Neural cell (in vitro differentiated cells): ENCODE measurements at regions not wholly inside any gene's neighbourhood (a gene's known extent, or its start where the extent isn't known, plus 50 kb on each side); places are given as distances from the start of the nearest gene placed in this dataset.

Source experiments
- H2AFZ ChIP-seq: fragments of 200-600, 300-800 bp; sonication (generic), shearing (Covaris generic); 2 replicates; pipeline ENCODE4 v1.6.0; 2014; ENCODE audit warnings: low read depth, mild to moderate bottlenecking, antibody characterized with exemption, low read length, moderate library complexity
- H3F3A ChIP-seq: fragments of 200-600 bp; shearing (Covaris generic); 2 replicates; pipeline ENCODE4 v1.6.1; 2016; ENCODE audit warnings: mild to moderate bottlenecking, moderate library complexity, mixed read lengths, antibody characterized with exemption, low read length; ENCODE audit not compliant: insufficient read depth, poor library complexity, severe bottlenecking
- H3K27ac ChIP-seq: fragments of 200-600, 300-800 bp; sonication (generic), shearing (Covaris generic); 2 replicates; pipeline ENCODE4 v1.5.1; 2014; ENCODE audit warnings: mild to moderate bottlenecking, low read length, moderate library complexity
- H3K27me3 ChIP-seq: fragments of 300-800, 200-600 bp; sonication (generic), shearing (Covaris generic); 2 replicates; pipeline ENCODE4 v1.6.0; 2014; ENCODE audit warnings: mild to moderate bottlenecking, low read depth, low read length, moderate library complexity; ENCODE audit not compliant: insufficient read depth
- H3K36me3 ChIP-seq: fragments of 300-800, 200-600 bp; sonication (generic), shearing (Covaris generic); 2 replicates; pipeline ENCODE4 v1.5.1; 2014; ENCODE audit warnings: mild to moderate bottlenecking, antibody characterized with exemption, low read length, moderate library complexity; ENCODE audit not compliant: insufficient read depth
- H3K4me2 ChIP-seq: fragments of 300-800, 200-600 bp; sonication (generic), shearing (Covaris generic); 2 replicates; pipeline ENCODE4 v1.6.0; 2014; ENCODE audit warnings: mild to moderate bottlenecking, low read length
- H3K4me3 ChIP-seq: fragments of 300-800, 200-600 bp; sonication (generic), shearing (Covaris generic); 2 replicates; pipeline ENCODE4 v1.5.1; 2014; ENCODE audit warnings: mild to moderate bottlenecking, low read length, moderate library complexity
- H3K79me2 ChIP-seq: fragments of 200-600 bp; shearing (Covaris generic); replicated peaks from 2 replicates; pipeline ENCODE4 v1.6.0; 2014; ENCODE audit warnings: mild to moderate bottlenecking, low read length, moderate library complexity; ENCODE audit not compliant: insufficient read depth
- H3K9ac ChIP-seq: fragments of 300-800, 200-600 bp; sonication (generic), shearing (Covaris generic); 2 replicates; pipeline ENCODE4 v1.6.1; 2016; ENCODE audit warnings: mild to moderate bottlenecking, low read length, mixed read lengths
- H3K9me2 ChIP-seq: fragments of 200-600 bp; shearing (Covaris generic); 2 replicates; pipeline ENCODE4 v1.6.1; 2016; ENCODE audit warnings: mild to moderate bottlenecking, low read length, mixed read lengths; ENCODE audit not compliant: insufficient read depth
- H3K9me3 ChIP-seq: fragments of 200-600, 300-800 bp; sonication (generic), shearing (Covaris generic); 2 replicates; pipeline ENCODE4 v1.6.1; 2016; ENCODE audit warnings: mild to moderate bottlenecking, mixed run types, low read length, moderate library complexity, mixed read lengths
- H4K20me1 ChIP-seq: fragments of 200-600 bp; shearing (Covaris generic); 2 replicates; pipeline ENCODE4 v1.6.1; 2016; ENCODE audit warnings: mild to moderate bottlenecking, mixed run types; ENCODE audit not compliant: insufficient read depth
- EP300 ChIP-seq: fragments of 450-650 bp; conservative IDR thresholded peaks from 2 replicates; pipeline ENCODE4 v1.6.1; 2014; ENCODE audit warnings: antibody characterized with exemption, mild to moderate bottlenecking, moderate library complexity; ENCODE audit not compliant: poor library complexity, severe bottlenecking
- EZH2 ChIP-seq: fragments of 200-600, 300-800 bp; shearing (Covaris generic), sonication (generic); IDR thresholded peaks from 2 replicates; pipeline ENCODE4 v1.6.1; 2014; ENCODE audit warnings: antibody characterized with exemption, low read length, borderline replicate concordance, mild to moderate bottlenecking; ENCODE audit not compliant: insufficient read depth, poor library complexity, severe bottlenecking
- MXI1 ChIP-seq: fragments of 450-650 bp; conservative IDR thresholded peaks from 2 replicates; pipeline ENCODE4 v1.6.1; 2014; ENCODE audit warnings: antibody characterized with exemption, mild to moderate bottlenecking; ENCODE audit not compliant: poor library complexity, severe bottlenecking
- POLR2AphosphoS5 ChIP-seq: IDR thresholded peaks from 2 replicates; pipeline ENCODE4 v1.6.1; 2012
- RAD21 ChIP-seq: fragments of 450-650 bp; conservative IDR thresholded peaks from 2 replicates; pipeline ENCODE4 v1.6.1; 2014; ENCODE audit warnings: antibody characterized with exemption, mild to moderate bottlenecking, moderate library complexity
- SMC3 ChIP-seq: fragments of 450-650 bp; conservative IDR thresholded peaks from 2 replicates; pipeline ENCODE4 v1.6.1; 2014; ENCODE audit warnings: antibody characterized with exemption, mild to moderate bottlenecking, moderate library complexity; ENCODE audit not compliant: poor library complexity
- TAF1 ChIP-seq: IDR thresholded peaks from 2 replicates; pipeline ENCODE4 v1.6.1; 2012; ENCODE audit warnings: low read depth
- TF ChIP-seq, protein P1 (sequence below): fragments of 450-650 bp; IDR thresholded peaks from 2 replicates; pipeline ENCODE4 v1.5.1; 2014; ENCODE audit warnings: antibody characterized with exemption, mild to moderate bottlenecking, moderate library complexity; ENCODE audit not compliant: poor library complexity, severe bottlenecking
- TF ChIP-seq, protein P2 (sequence below): IDR thresholded peaks from 2 replicates; pipeline ENCODE4 v1.6.1; 2012; ENCODE audit warnings: borderline replicate concordance

DNA sequence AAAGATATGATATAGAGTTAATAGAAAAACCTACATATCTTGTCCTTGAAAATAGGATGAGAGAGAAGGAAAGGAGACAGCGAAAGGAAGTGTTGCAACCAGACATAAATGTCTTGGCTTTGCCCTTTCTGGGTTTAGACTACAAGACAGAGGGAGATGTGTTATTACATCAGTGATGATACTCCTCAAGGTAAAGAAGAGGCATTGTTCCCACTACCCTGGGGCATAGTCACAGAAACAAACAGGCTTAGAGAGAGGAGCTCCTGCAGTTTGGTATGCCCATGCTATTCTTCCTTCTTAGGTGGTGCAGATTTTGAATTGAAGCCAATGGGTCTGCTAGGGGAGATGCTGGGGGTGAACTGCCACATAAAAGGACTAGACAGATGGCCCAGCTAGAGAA lies 166.8 kb upstream of the RFX3 start:
- H3K4me3 ChIP-seq: no peak overlapping the region
- no peaks in the 10 kb centered on the region for H3K27me3 ChIP-seq
- H3F3A ChIP-seq: no peaks in the 10 kb centered on the region
- H3K27ac ChIP-seq: no peak overlapping the region
- no peak overlapping the region for H3K9ac ChIP-seq
- H3K4me2 ChIP-seq: no peak overlapping the region
- H3K9me2 ChIP-seq: no peaks in the 10 kb centered on the region
- no peaks in the 10 kb centered on the region for H3K79me2 ChIP-seq
- no peak overlapping the region for H2AFZ ChIP-seq
- H3K9me3 ChIP-seq: no peaks in the 10 kb centered on the region
- no peak for TF ChIP-seq EZH2
- TF ChIP-seq MXI1: no peak
- no peaks in the 10 kb centered on the region for H4K20me1 ChIP-seq
- H3K36me3 ChIP-seq: no peaks in the 10 kb centered on the region

DNA sequence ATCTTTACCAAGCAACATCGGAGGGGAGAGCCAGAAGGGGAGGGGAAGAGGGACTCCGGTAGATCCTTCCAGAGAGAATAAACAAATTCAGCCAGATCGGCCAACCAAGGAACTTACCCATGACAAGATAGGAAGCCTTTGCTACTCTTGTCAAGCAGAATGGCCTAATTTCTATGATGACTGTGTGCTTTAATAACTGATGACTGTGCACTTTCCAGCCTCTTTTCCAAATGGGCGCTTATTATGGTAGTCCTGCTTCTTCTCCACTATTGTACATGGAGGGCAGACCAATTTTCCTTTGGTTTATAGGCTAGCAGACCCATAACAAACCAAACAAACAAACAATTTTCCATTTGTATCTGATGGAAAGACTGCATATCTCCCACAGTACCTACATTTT lies 163.8 kb upstream of the RFX3 start:
- Histone ChIP-seq H3K79me2 (no peaks in the 10 kb centered on the region), H3K4me2 (no peak overlapping the region), H3K4me3 (no peak overlapping the region), H3K36me3 (no peaks in the 10 kb centered on the region), H4K20me1 (no peaks in the 10 kb centered on the region), H3K9ac (no peak overlapping the region), H3F3A (no peaks in the 10 kb centered on the region), H3K9me3 (no peaks in the 10 kb centered on the region), H2AFZ (no peak overlapping the region), H3K27ac (no peak overlapping the region), H3K27me3 (no peaks in the 10 kb centered on the region), H3K9me2 (no peaks in the 10 kb centered on the region)
- TF ChIP-seq RAD21: no peak
- TF ChIP-seq TAF1: no peak
- no peak for TF ChIP-seq MXI1
- no peak for TF ChIP-seq POLR2AphosphoS5
- no peak for TF ChIP-seq EZH2
- no peak for TF ChIP-seq SMC3
- TF ChIP-seq, protein P1, sequence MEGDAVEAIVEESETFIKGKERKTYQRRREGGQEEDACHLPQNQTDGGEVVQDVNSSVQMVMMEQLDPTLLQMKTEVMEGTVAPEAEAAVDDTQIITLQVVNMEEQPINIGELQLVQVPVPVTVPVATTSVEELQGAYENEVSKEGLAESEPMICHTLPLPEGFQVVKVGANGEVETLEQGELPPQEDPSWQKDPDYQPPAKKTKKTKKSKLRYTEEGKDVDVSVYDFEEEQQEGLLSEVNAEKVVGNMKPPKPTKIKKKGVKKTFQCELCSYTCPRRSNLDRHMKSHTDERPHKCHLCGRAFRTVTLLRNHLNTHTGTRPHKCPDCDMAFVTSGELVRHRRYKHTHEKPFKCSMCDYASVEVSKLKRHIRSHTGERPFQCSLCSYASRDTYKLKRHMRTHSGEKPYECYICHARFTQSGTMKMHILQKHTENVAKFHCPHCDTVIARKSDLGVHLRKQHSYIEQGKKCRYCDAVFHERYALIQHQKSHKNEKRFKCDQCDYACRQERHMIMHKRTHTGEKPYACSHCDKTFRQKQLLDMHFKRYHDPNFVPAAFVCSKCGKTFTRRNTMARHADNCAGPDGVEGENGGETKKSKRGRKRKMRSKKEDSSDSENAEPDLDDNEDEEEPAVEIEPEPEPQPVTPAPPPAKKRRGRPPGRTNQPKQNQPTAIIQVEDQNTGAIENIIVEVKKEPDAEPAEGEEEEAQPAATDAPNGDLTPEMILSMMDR: no peak
- TF ChIP-seq, protein P2, sequence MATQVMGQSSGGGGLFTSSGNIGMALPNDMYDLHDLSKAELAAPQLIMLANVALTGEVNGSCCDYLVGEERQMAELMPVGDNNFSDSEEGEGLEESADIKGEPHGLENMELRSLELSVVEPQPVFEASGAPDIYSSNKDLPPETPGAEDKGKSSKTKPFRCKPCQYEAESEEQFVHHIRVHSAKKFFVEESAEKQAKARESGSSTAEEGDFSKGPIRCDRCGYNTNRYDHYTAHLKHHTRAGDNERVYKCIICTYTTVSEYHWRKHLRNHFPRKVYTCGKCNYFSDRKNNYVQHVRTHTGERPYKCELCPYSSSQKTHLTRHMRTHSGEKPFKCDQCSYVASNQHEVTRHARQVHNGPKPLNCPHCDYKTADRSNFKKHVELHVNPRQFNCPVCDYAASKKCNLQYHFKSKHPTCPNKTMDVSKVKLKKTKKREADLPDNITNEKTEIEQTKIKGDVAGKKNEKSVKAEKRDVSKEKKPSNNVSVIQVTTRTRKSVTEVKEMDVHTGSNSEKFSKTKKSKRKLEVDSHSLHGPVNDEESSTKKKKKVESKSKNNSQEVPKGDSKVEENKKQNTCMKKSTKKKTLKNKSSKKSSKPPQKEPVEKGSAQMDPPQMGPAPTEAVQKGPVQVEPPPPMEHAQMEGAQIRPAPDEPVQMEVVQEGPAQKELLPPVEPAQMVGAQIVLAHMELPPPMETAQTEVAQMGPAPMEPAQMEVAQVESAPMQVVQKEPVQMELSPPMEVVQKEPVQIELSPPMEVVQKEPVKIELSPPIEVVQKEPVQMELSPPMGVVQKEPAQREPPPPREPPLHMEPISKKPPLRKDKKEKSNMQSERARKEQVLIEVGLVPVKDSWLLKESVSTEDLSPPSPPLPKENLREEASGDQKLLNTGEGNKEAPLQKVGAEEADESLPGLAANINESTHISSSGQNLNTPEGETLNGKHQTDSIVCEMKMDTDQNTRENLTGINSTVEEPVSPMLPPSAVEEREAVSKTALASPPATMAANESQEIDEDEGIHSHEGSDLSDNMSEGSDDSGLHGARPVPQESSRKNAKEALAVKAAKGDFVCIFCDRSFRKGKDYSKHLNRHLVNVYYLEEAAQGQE: no peak

DNA sequence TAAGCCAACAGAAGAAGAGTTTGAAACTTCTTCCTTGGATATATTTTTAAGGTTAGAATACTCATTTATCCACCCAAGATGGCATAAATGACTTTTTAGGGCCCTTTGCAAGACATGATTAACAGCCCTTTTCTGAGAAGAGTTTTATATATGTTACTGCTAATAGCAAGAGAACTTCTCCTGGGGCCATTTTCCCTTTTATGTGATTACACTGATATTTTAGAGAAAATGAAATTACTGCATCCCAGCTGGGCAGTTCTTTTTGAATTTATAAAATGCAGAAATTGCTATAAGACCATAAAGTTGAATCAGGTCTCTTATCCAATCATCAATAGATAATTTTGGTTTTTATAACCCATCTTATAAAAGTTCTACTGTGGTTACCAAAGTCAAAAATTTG lies 161.3 kb upstream of the RFX3 start:
- H3K27ac ChIP-seq: no peak overlapping the region
- H3K4me3 ChIP-seq: no peak overlapping the region
- H3K9me2 ChIP-seq: no peaks in the 10 kb centered on the region
- H2AFZ ChIP-seq: no peak overlapping the region
- H3K79me2 ChIP-seq: no peaks in the 10 kb centered on the region
- H3K4me2 ChIP-seq: no peak overlapping the region
- no peak overlapping the region for H3K9ac ChIP-seq
- no peaks in the 10 kb centered on the region for H3K9me3 ChIP-seq
- TF ChIP-seq TAF1 (no peak), SMC3 (no peak), POLR2AphosphoS5 (no peak), MXI1 (no peak), EZH2 (no peak), EP300 (no peak), RAD21 (no peak)
- TF ChIP-seq, protein P2: no peak
- TF ChIP-seq, protein P1: no peak
- no peaks in the 10 kb centered on the region for H3K36me3 ChIP-seq
- no peaks in the 10 kb centered on the region for H4K20me1 ChIP-seq
- H3K27me3 ChIP-seq: no peaks in the 10 kb centered on the region
- no peaks in the 10 kb centered on the region for H3F3A ChIP-seq
